ENCODE measurements at regions not wholly inside any gene's neighbourhood (a gene's known extent, or its start where the extent isn't known, plus 50 kb on each side); places are given as distances from the start of the nearest gene placed in this dataset.

- no peaks in the 10 kb centered on the region for H3K4me1 ChIP-seq (ENCODE audit: control insufficient read depth, extremely low read depth, insufficient read depth, low read length)
- no peak overlapping the region for H3K4me2 ChIP-seq (ENCODE audit: extremely low read depth, insufficient read depth, low read length)
- no peaks in the 10 kb centered on the region for H3K36me3 ChIP-seq (ENCODE audit: control insufficient read depth, insufficient read depth, low read length)
- H3K27ac ChIP-seq (ENCODE audit: insufficient read depth, low read length): no peak overlapping the region
- no peak overlapping the region for H2AFZ ChIP-seq (ENCODE audit: low read length)
- no peak overlapping the region for H3K9ac ChIP-seq (ENCODE audit: insufficient read depth, low read length)
- no peak for TF ChIP-seq CTCF (conservative IDR thresholded peaks at IDR 0.05 in 1 of 2, IDR thresholded peaks at IDR 0.05 in 1 of 2; ENCODE audit: low read depth in 1 of 2, low read length in 2 of 2)
- TF ChIP-seq EZH2 (IDR thresholded peaks at IDR 0.05; ENCODE audit: low read length, missing control alignments): no peak
- H4K20me1 ChIP-seq (ENCODE audit: control insufficient read depth, extremely low read depth, insufficient read depth, low read length): no peaks in the 10 kb centered on the region
- peak in 1 of 2 donors; percentile 2 for DNase-seq (ENCODE audit: low read depth in 2 of 2)
- H3K4me3 ChIP-seq (replicated peaks in 1 of 4; ENCODE audit: control extremely low read depth in 1 of 4, insufficient read depth in 1 of 4, low read depth in 3 of 4, low read length in 4 of 4): no peak overlapping the region
- H3K9me3 ChIP-seq (ENCODE audit: control insufficient read depth, insufficient read depth, low read depth, low read length): no peaks in the 10 kb centered on the region
- H3K27me3 ChIP-seq (ENCODE audit: control insufficient read depth, insufficient read depth, low read length): no peaks in the 10 kb centered on the region
- H3K79me2 ChIP-seq (ENCODE audit: control insufficient read depth, insufficient read depth, low read length): no peaks in the 10 kb centered on the region
Observed at GRCh38 chr5:18202164-18202563, 567.9 kb downstream of the TAF11L14 start.

GRCh38 chr5:18203296-18203695 lies 569.0 kb downstream of the TAF11L14 start:
- Histone ChIP-seq H3K27me3 (ENCODE audit: control insufficient read depth, insufficient read depth, low read length) (no peaks in the 10 kb centered on the region), H3K36me3 (ENCODE audit: control insufficient read depth, insufficient read depth, low read length) (no peaks in the 10 kb centered on the region), H3K79me2 (ENCODE audit: control insufficient read depth, insufficient read depth, low read length) (no peaks in the 10 kb centered on the region), H3K4me3 (replicated peaks in 1 of 4; ENCODE audit: control extremely low read depth in 1 of 4, insufficient read depth in 1 of 4, low read depth in 3 of 4, low read length in 4 of 4) (no peak overlapping the region), H3K9me3 (ENCODE audit: control insufficient read depth, insufficient read depth, low read depth, low read length) (no peaks in the 10 kb centered on the region), H3K4me1 (ENCODE audit: control insufficient read depth, extremely low read depth, insufficient read depth, low read length) (no peaks in the 10 kb centered on the region), H3K4me2 (ENCODE audit: extremely low read depth, insufficient read depth, low read length) (no peak overlapping the region), H3K9ac (ENCODE audit: insufficient read depth, low read length) (no peak overlapping the region), H3K27ac (ENCODE audit: insufficient read depth, low read length) (no peak overlapping the region), H4K20me1 (ENCODE audit: control insufficient read depth, extremely low read depth, insufficient read depth, low read length) (no peaks in the 10 kb centered on the region), H2AFZ (ENCODE audit: low read length) (no peak overlapping the region)
- TF ChIP-seq EZH2 (IDR thresholded peaks at IDR 0.05; ENCODE audit: low read length, missing control alignments): no peak
- TF ChIP-seq CTCF (conservative IDR thresholded peaks at IDR 0.05 in 1 of 2, IDR thresholded peaks at IDR 0.05 in 1 of 2; ENCODE audit: low read depth in 1 of 2, low read length in 2 of 2): no peak
- DNase-seq (ENCODE audit: low read depth in 2 of 2): no peak

- TF ChIP-seq CTCF (conservative IDR thresholded peaks at IDR 0.05 in 1 of 2, IDR thresholded peaks at IDR 0.05 in 1 of 2; ENCODE audit: low read depth in 1 of 2, low read length in 2 of 2) (no peak), EZH2 (IDR thresholded peaks at IDR 0.05; ENCODE audit: low read length, missing control alignments) (no peak)
- H3K27me3 ChIP-seq (ENCODE audit: control insufficient read depth, insufficient read depth, low read length): no peaks in the 10 kb centered on the region
- no peak overlapping the region for H3K9ac ChIP-seq (ENCODE audit: insufficient read depth, low read length)
- H2AFZ ChIP-seq (ENCODE audit: low read length): no peak overlapping the region
- DNase-seq (ENCODE audit: low read depth in 2 of 2): no peak
- no peaks in the 10 kb centered on the region for H3K4me1 ChIP-seq (ENCODE audit: control insufficient read depth, extremely low read depth, insufficient read depth, low read length)
- H3K4me3 ChIP-seq (replicated peaks in 1 of 4; ENCODE audit: control extremely low read depth in 1 of 4, insufficient read depth in 1 of 4, low read depth in 3 of 4, low read length in 4 of 4): no peak overlapping the region
- H4K20me1 ChIP-seq (ENCODE audit: control insufficient read depth, extremely low read depth, insufficient read depth, low read length): no peaks in the 10 kb centered on the region
- H3K9me3 ChIP-seq (ENCODE audit: control insufficient read depth, insufficient read depth, low read depth, low read length): no peaks in the 10 kb centered on the region
- no peak overlapping the region for H3K27ac ChIP-seq (ENCODE audit: insufficient read depth, low read length)
- H3K36me3 ChIP-seq (ENCODE audit: control insufficient read depth, insufficient read depth, low read length): no peaks in the 10 kb centered on the region
- no peaks in the 10 kb centered on the region for H3K79me2 ChIP-seq (ENCODE audit: control insufficient read depth, insufficient read depth, low read length)
- no peak overlapping the region for H3K4me2 ChIP-seq (ENCODE audit: extremely low read depth, insufficient read depth, low read length)
Observed at GRCh38 chr5:18213666-18214065, 579.4 kb downstream of the TAF11L14 start.
